ENCODE measurements at regions not wholly inside any gene's neighbourhood (a gene's known extent, or its start where the extent isn't known, plus 50 kb on each side); places are given as distances from the start of the nearest gene placed in this dataset.

- H3K9me3 ChIP-seq (replicated peaks; ENCODE audit: insufficient read depth, low read length) = no peaks in the 10 kb centered on the region
- no peaks in the 10 kb centered on the region for H3K36me3 ChIP-seq (replicated peaks; ENCODE audit: insufficient read depth, low read length)
- H3K79me2 ChIP-seq (ENCODE audit: low read length) = no peaks in the 10 kb centered on the region
- H3K4me2 ChIP-seq (ENCODE audit: low read depth, low read length) = no peak overlapping the region
- no peak overlapping the region for H3K4me3 ChIP-seq (ENCODE audit: low read length)
- peak; percentile 76 for TF ChIP-seq CTCF (IDR thresholded peaks at IDR 0.05; ENCODE audit: low read length)
- TF ChIP-seq EZH2phosphoT487 (IDR thresholded peaks at IDR 0.05; ENCODE audit: low read length) = no peak
- TF ChIP-seq EZH2 (optimal IDR thresholded peaks at IDR 0.05; ENCODE audit: low read depth, low read length) = no peak
- H3K27ac ChIP-seq (ENCODE audit: low read length) = no peak overlapping the region
- no peak overlapping the region for H3K9ac ChIP-seq (ENCODE audit: low read length)
- H3F3A ChIP-seq (ENCODE audit: insufficient read depth, low read length) = no peaks in the 10 kb centered on the region
- no peaks in the 10 kb centered on the region for H3K27me3 ChIP-seq (replicated peaks; ENCODE audit: insufficient read depth, low read length)
- no peaks in the 10 kb centered on the region for H3K4me1 ChIP-seq (ENCODE audit: low read length)
- no peaks in the 10 kb centered on the region for H3K9me2 ChIP-seq (replicated peaks; ENCODE audit: insufficient read depth, low read length)
- peak; percentile 48 for DNase-seq
- H4K20me1 ChIP-seq (ENCODE audit: insufficient read depth, low read length) = no peaks in the 10 kb centered on the region
- H2AFZ ChIP-seq (ENCODE audit: low read length) = no peak overlapping the region
Observed at GRCh38 chr5:157994906-157995519, 136.1 kb upstream of the CLINT1 start.

GRCh38 chr5:157993986-157994691, 135.2 kb upstream of the CLINT1 start:
- Histone ChIP-seq H3K4me2 (ENCODE audit: low read depth, low read length) (no peak overlapping the region), H3K27me3 (replicated peaks; ENCODE audit: insufficient read depth, low read length) (no peaks in the 10 kb centered on the region), H3F3A (ENCODE audit: insufficient read depth, low read length) (no peaks in the 10 kb centered on the region), H3K9me2 (replicated peaks; ENCODE audit: insufficient read depth, low read length) (no peaks in the 10 kb centered on the region), H4K20me1 (ENCODE audit: insufficient read depth, low read length) (no peaks in the 10 kb centered on the region), H3K79me2 (ENCODE audit: low read length) (no peaks in the 10 kb centered on the region), H2AFZ (ENCODE audit: low read length) (no peak overlapping the region), H3K9ac (ENCODE audit: low read length) (no peak overlapping the region), H3K27ac (ENCODE audit: low read length) (no peak overlapping the region), H3K9me3 (replicated peaks; ENCODE audit: insufficient read depth, low read length) (no peaks in the 10 kb centered on the region), H3K36me3 (replicated peaks; ENCODE audit: insufficient read depth, low read length) (no peaks in the 10 kb centered on the region), H3K4me3 (ENCODE audit: low read length) (no peak overlapping the region), H3K4me1 (ENCODE audit: low read length) (no peaks in the 10 kb centered on the region)
- DNase-seq = no peak
- TF ChIP-seq EZH2 (optimal IDR thresholded peaks at IDR 0.05; ENCODE audit: low read depth, low read length) (no peak), EZH2phosphoT487 (IDR thresholded peaks at IDR 0.05; ENCODE audit: low read length) (no peak), CTCF (IDR thresholded peaks at IDR 0.05; ENCODE audit: low read length) (no peak)

- no peaks in the 10 kb centered on the region for H3K9me3 ChIP-seq (replicated peaks; ENCODE audit: insufficient read depth, low read length)
- DNase-seq = no peak
- H3K27me3 ChIP-seq (replicated peaks; ENCODE audit: insufficient read depth, low read length) = no peaks in the 10 kb centered on the region
- H3K9ac ChIP-seq (ENCODE audit: low read length) = no peak overlapping the region
- H3K79me2 ChIP-seq (ENCODE audit: low read length) = no peaks in the 10 kb centered on the region
- H3K36me3 ChIP-seq (replicated peaks; ENCODE audit: insufficient read depth, low read length) = no peaks in the 10 kb centered on the region
- no peaks in the 10 kb centered on the region for H3K9me2 ChIP-seq (replicated peaks; ENCODE audit: insufficient read depth, low read length)
- H3K4me1 ChIP-seq (ENCODE audit: low read length) = no peaks in the 10 kb centered on the region
- no peaks in the 10 kb centered on the region for H3F3A ChIP-seq (ENCODE audit: insufficient read depth, low read length)
- no peak overlapping the region for H3K4me2 ChIP-seq (ENCODE audit: low read depth, low read length)
- TF ChIP-seq EZH2 (optimal IDR thresholded peaks at IDR 0.05; ENCODE audit: low read depth, low read length) (no peak), CTCF (IDR thresholded peaks at IDR 0.05; ENCODE audit: low read length) (no peak), EZH2phosphoT487 (IDR thresholded peaks at IDR 0.05; ENCODE audit: low read length) (no peak)
- no peak overlapping the region for H3K27ac ChIP-seq (ENCODE audit: low read length)
- no peak overlapping the region for H2AFZ ChIP-seq (ENCODE audit: low read length)
- no peaks in the 10 kb centered on the region for H4K20me1 ChIP-seq (ENCODE audit: insufficient read depth, low read length)
- no peak overlapping the region for H3K4me3 ChIP-seq (ENCODE audit: low read length)
Observed at GRCh38 chr5:157993201-157993600, 134.3 kb upstream of the CLINT1 start.

Data from MM.1S (cell line).